CD14-positive monocyte (primary cell): ENCODE measurements at regions not wholly inside any gene's neighbourhood (a gene's known extent, or its start where the extent isn't known, plus 50 kb on each side); places are given as distances from the start of the nearest gene placed in this dataset.

Experiments used
- DNase-seq, 3 donors: peaks; one replicate each; pipeline ENCODE4 v3.0.0-alpha.2; 2011 to 2022
- H2AFZ ChIP-seq: 2 replicates; pipeline ENCODE4 v1.6.0; 2012; ENCODE audit warnings: mild to moderate bottlenecking, low read depth, low read length, inconsistent platforms; ENCODE audit not compliant: insufficient read depth, poor library complexity, severe bottlenecking
- H3K27ac ChIP-seq, 2 donors: 1 replicate in 1 of 2; 2 replicates in 1 of 2; pipeline ENCODE4 v1.5.1; 2012 to 2013; ENCODE audit warnings: low read length in 2 of 2, control low read depth in 1 of 2, inconsistent platforms in 1 of 2, low read depth in 1 of 2, mild to moderate bottlenecking in 1 of 2
- H3K27me3 ChIP-seq, 2 donors: one replicate each; pipeline versions ENCODE4 v1.6.0 to v1.6.1; 2011 to 2013; ENCODE audit warnings: low read length in 2 of 2; ENCODE audit not compliant: control insufficient read depth in 2 of 2, insufficient read depth in 2 of 2
- H3K36me3 ChIP-seq, 2 donors: replicated peaks in 1 of 2; 1 replicate in 1 of 2; 2 replicates in 1 of 2; pipeline versions ENCODE4 v1.5.1 to v1.6.1; 2012 to 2013; ENCODE audit warnings: low read length in 2 of 2, control low read depth in 1 of 2, inconsistent platforms in 1 of 2, mild to moderate bottlenecking in 1 of 2; ENCODE audit not compliant: insufficient read depth in 2 of 2, control insufficient read depth in 1 of 2
- H3K4me1 ChIP-seq, 2 donors: 1 replicate in 1 of 2; 2 replicates in 1 of 2; pipeline versions ENCODE4 v1.5.1 to v1.6.1; 2012 to 2013; ENCODE audit warnings: low read length in 2 of 2, control low read depth in 1 of 2, inconsistent platforms in 1 of 2, mild to moderate bottlenecking in 1 of 2, moderate library complexity in 1 of 2; ENCODE audit not compliant: insufficient read depth in 2 of 2, control insufficient read depth in 1 of 2
- H3K4me2 ChIP-seq: replicated peaks from 2 replicates; pipeline ENCODE3; 2012; ENCODE audit warnings: low read length, moderate library complexity, mild to moderate bottlenecking; ENCODE audit not compliant: poor library complexity, severe bottlenecking; ENCODE audit errors: extremely low read depth
- H3K4me3 ChIP-seq, 3 experiments: fragments of 200-600 bp in 1 of 3; sonication (generic) in 1 of 3; replicated peaks in 1 of 3; 1 replicate in 2 of 3; 2 replicates in 1 of 3; pipeline ENCODE4 v1.5.1; 2011 to 2013; ENCODE audit warnings: low read length in 3 of 3, mild to moderate bottlenecking in 3 of 3, control low read depth in 2 of 3, low read depth in 2 of 3, inconsistent platforms in 1 of 3, moderate library complexity in 1 of 3
- H3K79me2 ChIP-seq: 2 replicates; pipeline ENCODE4 v1.6.0; 2012; ENCODE audit warnings: mild to moderate bottlenecking, control low read depth, inconsistent platforms, low read length, moderate library complexity; ENCODE audit not compliant: insufficient read depth
- H3K9ac ChIP-seq: 2 replicates; pipeline ENCODE4 v1.6.0; 2017; ENCODE audit warnings: low read length, mild to moderate bottlenecking; ENCODE audit not compliant: insufficient read depth, poor library complexity, severe bottlenecking
- H3K9me3 ChIP-seq, 2 donors: replicated peaks in 1 of 2; 1 replicate in 1 of 2; 2 replicates in 1 of 2; pipeline versions ENCODE4 v1.5.1 to v1.6.1; 2012 to 2013; ENCODE audit warnings: low read length in 2 of 2, control low read depth in 1 of 2; ENCODE audit not compliant: control insufficient read depth in 1 of 2, insufficient read depth in 1 of 2
- H4K20me1 ChIP-seq: 2 replicates; pipeline ENCODE4 v1.6.0; 2012; ENCODE audit warnings: mild to moderate bottlenecking, low read length, control low read depth, moderate library complexity; ENCODE audit not compliant: insufficient read depth
- H3K27ac Mint-ChIP-seq, 7 donors: one replicate each; pipeline ENCODE4 v1.8.0; 2020; ENCODE audit warnings: mild to moderate bottlenecking in 7 of 7, mixed read lengths in 7 of 7, moderate library complexity in 6 of 7, inconsistent platforms in 2 of 7
- H3K27me3 Mint-ChIP-seq, 3 donors: one replicate each; pipeline ENCODE4 v1.8.0; 2021 to 2022; ENCODE audit warnings: low read depth in 3 of 3, mild to moderate bottlenecking in 3 of 3, mixed read lengths in 3 of 3, moderate library complexity in 3 of 3, inconsistent platforms in 1 of 3
- H3K36me3 Mint-ChIP-seq, 2 donors: one replicate each; pipeline ENCODE4 v1.8.0; 2020; ENCODE audit warnings: mixed read lengths in 2 of 2, inconsistent platforms in 1 of 2, mild to moderate bottlenecking in 1 of 2
- H3K4me1 Mint-ChIP-seq: one replicate; pipeline ENCODE4 v1.8.0; 2020; ENCODE audit warnings: mild to moderate bottlenecking, mixed read lengths
- H3K4me3 Mint-ChIP-seq, 2 donors: one replicate each; pipeline ENCODE4 v1.8.0; 2020; ENCODE audit warnings: mild to moderate bottlenecking in 2 of 2, mixed read lengths in 2 of 2, moderate library complexity in 1 of 2
- H3K9me3 Mint-ChIP-seq, 7 donors: one replicate each; pipeline ENCODE4 v1.8.0; 2020 to 2022; ENCODE audit warnings: mixed read lengths in 7 of 7, mild to moderate bottlenecking in 6 of 7, moderate library complexity in 6 of 7, inconsistent platforms in 2 of 7
- CTCF ChIP-seq: fragments of 200-600 bp; IDR thresholded peaks from one replicate; pipeline ENCODE4 v1.8.0; 2022; ENCODE audit warnings: antibody characterized with exemption, mild to moderate bottlenecking
- WGBS: methylation state at CpG from one replicate; pipeline ENCODE4 v1.1.5; 2013; ENCODE audit warnings: missing lambda C conversion rate; ENCODE audit not compliant: insufficient coverage; 5-methylcytosine and 5-hydroxymethylcytosine counted together
- intact Hi-C, 2 donors: fragments of 100-400 bp; cut with micrococcal nuclease; formaldehyde crosslinking; loops; one replicate each; pipeline versions ENCODE4 v1.15.0 to v1.15.1; 2023

GRCh38 chr16:35194681-35195080, 1735.3 kb downstream of the TP53TG3F start:
- Mint-ChIP-seq H3K36me3 (no peaks in the 10 kb centered on the region), H3K27me3 (peaks cover 0 to 2% (median 1%) of the 10 kb centered on the region in 3 donors), H3K27ac (no peak overlapping the region), H3K4me3 (no peak overlapping the region), H3K4me1 (no peaks in the 10 kb centered on the region), H3K9me3 (peaks cover 17 to 54% (median 33%) of the 10 kb centered on the region in 7 donors)
- no peaks in the 10 kb centered on the region for H3K4me1 ChIP-seq
- intact Hi-C loops: no loop called here
- no peaks in the 10 kb centered on the region for H3K27me3 ChIP-seq
- WGBS: 76% methylated on average over 3 of the region's 5 CpGs
- no peak overlapping the region for H3K4me3 ChIP-seq
- peaks cover 55 to 60% of the 10 kb centered on the region in 2 donors for H3K9me3 ChIP-seq
- H4K20me1 ChIP-seq: no peaks in the 10 kb centered on the region
- no peak for DNase-seq
- no peak overlapping the region for H3K9ac ChIP-seq
- no peak for TF ChIP-seq CTCF
- H3K36me3 ChIP-seq: no peaks in the 10 kb centered on the region
- H3K4me2 ChIP-seq: no peak overlapping the region
- H2AFZ ChIP-seq: no peak overlapping the region
- no peaks in the 10 kb centered on the region for H3K79me2 ChIP-seq
- H3K27ac ChIP-seq: no peak overlapping the region

- no peak overlapping the region for H3K4me3 Mint-ChIP-seq
- Histone ChIP-seq H3K4me3 (no peak overlapping the region), H4K20me1 (no peaks in the 10 kb centered on the region), H3K9ac (no peak overlapping the region), H3K4me1 (no peaks in the 10 kb centered on the region), H3K27ac (no peak overlapping the region), H3K4me2 (no peak overlapping the region), H3K9me3 (peaks cover 55 to 64% of the 10 kb centered on the region in 2 donors), H3K36me3 (no peaks in the 10 kb centered on the region), H3K79me2 (no peaks in the 10 kb centered on the region), H3K27me3 (no peaks in the 10 kb centered on the region), H2AFZ (no peak overlapping the region)
- intact Hi-C loops: no loop called here
- no peaks in the 10 kb centered on the region for H3K36me3 Mint-ChIP-seq
- no peak for DNase-seq
- peaks cover 17 to 56% (median 36%) of the 10 kb centered on the region in 7 donors for H3K9me3 Mint-ChIP-seq
- no peaks in the 10 kb centered on the region for H3K4me1 Mint-ChIP-seq
- H3K27me3 Mint-ChIP-seq: peaks cover 0 to 2% (median 1%) of the 10 kb centered on the region in 3 donors
- TF ChIP-seq CTCF: no peak
- WGBS: 75% methylated on average over 26 of the region's 29 CpGs
- no peak overlapping the region for H3K27ac Mint-ChIP-seq
Measured at GRCh38 chr16:35195173-35195863, 1735.9 kb downstream of the TP53TG3F start.
